ENCODE measurements at regions not wholly inside any gene's neighbourhood (a gene's known extent, or its start where the extent isn't known, plus 50 kb on each side); places are given as distances from the start of the nearest gene placed in this dataset.
"Not testable (repeated sequence)": the region's sequence is repeated elsewhere in the genome, so short reads cannot be mapped to it uniquely, and the experiment has no call there.

GRCh38 chr1:149285638-149286037, 182.3 kb upstream of the NBPF9 start:
- not testable (repeated sequence) for H3K4me1 ChIP-seq (ENCODE audit: insufficient read depth, low read length); H3K9ac ChIP-seq (ENCODE audit: low read length); H3K27ac ChIP-seq (ENCODE audit: low read depth, low read length); H3K27me3 ChIP-seq (ENCODE audit: control insufficient read depth in 1 of 2, insufficient read depth in 2 of 2, low read length in 2 of 2); H3K36me3 ChIP-seq (ENCODE audit: insufficient read depth, low read length); H3K9me3 ChIP-seq (ENCODE audit: low read length); H3K4me3 ChIP-seq (ENCODE audit: low read depth in 1 of 2, low read length in 2 of 2)

- not testable (repeated sequence) for H3K9me3 ChIP-seq (ENCODE audit: low read length); H3K27ac ChIP-seq (ENCODE audit: low read depth, low read length); H3K9ac ChIP-seq (ENCODE audit: low read length); H3K36me3 ChIP-seq (ENCODE audit: insufficient read depth, low read length); H3K4me3 ChIP-seq (ENCODE audit: low read depth in 1 of 2, low read length in 2 of 2); H3K27me3 ChIP-seq (ENCODE audit: control insufficient read depth in 1 of 2, insufficient read depth in 2 of 2, low read length in 2 of 2); H3K4me1 ChIP-seq (ENCODE audit: insufficient read depth, low read length)
These were observed 185.2 kb upstream of the NBPF9 start for GRCh38 chr1:149288580-149288979.

- H3K27ac ChIP-seq (ENCODE audit: low read depth, low read length); H3K36me3 ChIP-seq (ENCODE audit: insufficient read depth, low read length): not testable (repeated sequence)
These were observed 174.2 kb upstream of the NBPF19 start for GRCh38 chr1:149300478-149301218.

GRCh38 chr1:149301282-149301681, 173.6 kb upstream of the NBPF19 start:
- H3K27me3 ChIP-seq (ENCODE audit: control insufficient read depth in 1 of 2, insufficient read depth in 2 of 2, low read length in 2 of 2); H3K27ac ChIP-seq (ENCODE audit: low read depth, low read length); H3K9me3 ChIP-seq (ENCODE audit: low read length); H3K9ac ChIP-seq (ENCODE audit: low read length); H3K36me3 ChIP-seq (ENCODE audit: insufficient read depth, low read length); H3K4me1 ChIP-seq (ENCODE audit: insufficient read depth, low read length); H3K4me3 ChIP-seq (ENCODE audit: low read depth in 1 of 2, low read length in 2 of 2): not testable (repeated sequence)

More at GRCh38 chr1:149300478-149301218, 174.2 kb upstream of the NBPF19 start:
- not testable (repeated sequence) for H3K27me3 ChIP-seq (ENCODE audit: control insufficient read depth in 1 of 2, insufficient read depth in 2 of 2, low read length in 2 of 2); H3K9me3 ChIP-seq (ENCODE audit: low read length); H3K4me1 ChIP-seq (ENCODE audit: insufficient read depth, low read length); H3K9ac ChIP-seq (ENCODE audit: low read length); H3K4me3 ChIP-seq (ENCODE audit: low read depth in 1 of 2, low read length in 2 of 2)

- not testable (repeated sequence) for H3K36me3 ChIP-seq (ENCODE audit: insufficient read depth, low read length); H3K9me3 ChIP-seq (ENCODE audit: low read length); H3K27me3 ChIP-seq (ENCODE audit: control insufficient read depth in 1 of 2, insufficient read depth in 2 of 2, low read length in 2 of 2); H3K4me3 ChIP-seq (ENCODE audit: low read depth in 1 of 2, low read length in 2 of 2); H3K27ac ChIP-seq (ENCODE audit: low read depth, low read length); H3K4me1 ChIP-seq (ENCODE audit: insufficient read depth, low read length); H3K9ac ChIP-seq (ENCODE audit: low read length)
These were observed 170.0 kb upstream of the NBPF19 start for GRCh38 chr1:149304796-149305195.

GRCh38 chr1:149307640-149308039, 167.2 kb upstream of the NBPF19 start:
- not testable (repeated sequence) for H3K4me1 ChIP-seq (ENCODE audit: insufficient read depth, low read length); H3K27ac ChIP-seq (ENCODE audit: low read depth, low read length); H3K36me3 ChIP-seq (ENCODE audit: insufficient read depth, low read length); H3K27me3 ChIP-seq (ENCODE audit: control insufficient read depth in 1 of 2, insufficient read depth in 2 of 2, low read length in 2 of 2); H3K9ac ChIP-seq (ENCODE audit: low read length); H3K4me3 ChIP-seq (ENCODE audit: low read depth in 1 of 2, low read length in 2 of 2); H3K9me3 ChIP-seq (ENCODE audit: low read length)

- not testable (repeated sequence) for H3K4me1 ChIP-seq (ENCODE audit: insufficient read depth, low read length); H3K4me3 ChIP-seq (ENCODE audit: low read depth in 1 of 2, low read length in 2 of 2); H3K9me3 ChIP-seq (ENCODE audit: low read length); H3K36me3 ChIP-seq (ENCODE audit: insufficient read depth, low read length); H3K27ac ChIP-seq (ENCODE audit: low read depth, low read length); H3K27me3 ChIP-seq (ENCODE audit: control insufficient read depth in 1 of 2, insufficient read depth in 2 of 2, low read length in 2 of 2); H3K9ac ChIP-seq (ENCODE audit: low read length)
These were observed 159.9 kb upstream of the NBPF19 start for GRCh38 chr1:149314921-149315320.

GRCh38 chr1:149320971-149321731, 153.7 kb upstream of the NBPF19 start:
- not testable (repeated sequence) for H3K27me3 ChIP-seq (ENCODE audit: control insufficient read depth in 1 of 2, insufficient read depth in 2 of 2, low read length in 2 of 2); H3K9ac ChIP-seq (ENCODE audit: low read length); H3K4me1 ChIP-seq (ENCODE audit: insufficient read depth, low read length); H3K27ac ChIP-seq (ENCODE audit: low read depth, low read length); H3K4me3 ChIP-seq (ENCODE audit: low read depth in 1 of 2, low read length in 2 of 2); H3K36me3 ChIP-seq (ENCODE audit: insufficient read depth, low read length); H3K9me3 ChIP-seq (ENCODE audit: low read length)

GRCh38 chr1:149321732-149322016, 153.2 kb upstream of the NBPF19 start:
- H3K4me1 ChIP-seq (ENCODE audit: insufficient read depth, low read length); H3K27me3 ChIP-seq (ENCODE audit: control insufficient read depth in 1 of 2, insufficient read depth in 2 of 2, low read length in 2 of 2); H3K27ac ChIP-seq (ENCODE audit: low read depth, low read length); H3K36me3 ChIP-seq (ENCODE audit: insufficient read depth, low read length); H3K9ac ChIP-seq (ENCODE audit: low read length); H3K9me3 ChIP-seq (ENCODE audit: low read length); H3K4me3 ChIP-seq (ENCODE audit: low read depth in 1 of 2, low read length in 2 of 2): not testable (repeated sequence)

- H3K36me3 ChIP-seq (ENCODE audit: insufficient read depth, low read length); H3K4me3 ChIP-seq (ENCODE audit: low read depth in 1 of 2, low read length in 2 of 2); H3K9ac ChIP-seq (ENCODE audit: low read length); H3K9me3 ChIP-seq (ENCODE audit: low read length); H3K27me3 ChIP-seq (ENCODE audit: control insufficient read depth in 1 of 2, insufficient read depth in 2 of 2, low read length in 2 of 2); H3K4me1 ChIP-seq (ENCODE audit: insufficient read depth, low read length); H3K27ac ChIP-seq (ENCODE audit: low read depth, low read length): not testable (repeated sequence)
These were observed 144.8 kb upstream of the NBPF19 start for GRCh38 chr1:149330081-149330335.

- H3K4me1 ChIP-seq (ENCODE audit: insufficient read depth, low read length); H3K36me3 ChIP-seq (ENCODE audit: insufficient read depth, low read length); H3K9ac ChIP-seq (ENCODE audit: low read length); H3K4me3 ChIP-seq (ENCODE audit: low read depth in 1 of 2, low read length in 2 of 2); H3K9me3 ChIP-seq (ENCODE audit: low read length); H3K27me3 ChIP-seq (ENCODE audit: control insufficient read depth in 1 of 2, insufficient read depth in 2 of 2, low read length in 2 of 2); H3K27ac ChIP-seq (ENCODE audit: low read depth, low read length): not testable (repeated sequence)
These were observed 138.8 kb upstream of the NBPF19 start for GRCh38 chr1:149336082-149336481.

- not testable (repeated sequence) for H3K27me3 ChIP-seq (ENCODE audit: control insufficient read depth in 1 of 2, insufficient read depth in 2 of 2, low read length in 2 of 2); H3K27ac ChIP-seq (ENCODE audit: low read depth, low read length); H3K9me3 ChIP-seq (ENCODE audit: low read length)
These were observed 136.6 kb upstream of the NBPF19 start for GRCh38 chr1:149338221-149338691.

More at GRCh38 chr1:149338221-149338691, 136.6 kb upstream of the NBPF19 start:
- H3K4me3 ChIP-seq (ENCODE audit: low read depth in 1 of 2, low read length in 2 of 2); H3K9ac ChIP-seq (ENCODE audit: low read length); H3K36me3 ChIP-seq (ENCODE audit: insufficient read depth, low read length); H3K4me1 ChIP-seq (ENCODE audit: insufficient read depth, low read length): not testable (repeated sequence)
